Kasumi-1 (cell line): ENCODE measurements at regions not wholly inside any gene's neighbourhood (a gene's known extent, or its start where the extent isn't known, plus 50 kb on each side); places are given as distances from the start of the nearest gene placed in this dataset.
"Not testable (repeated sequence)": the region's sequence is repeated elsewhere in the genome, so short reads cannot be mapped to it uniquely, and the experiment has no call there.

Experiments used
- DNase-seq, 2 experiments: peaks; one replicate each; lab custom pipeline; 2025; lab: John Stamatoyannopoulos, UW

DNA sequence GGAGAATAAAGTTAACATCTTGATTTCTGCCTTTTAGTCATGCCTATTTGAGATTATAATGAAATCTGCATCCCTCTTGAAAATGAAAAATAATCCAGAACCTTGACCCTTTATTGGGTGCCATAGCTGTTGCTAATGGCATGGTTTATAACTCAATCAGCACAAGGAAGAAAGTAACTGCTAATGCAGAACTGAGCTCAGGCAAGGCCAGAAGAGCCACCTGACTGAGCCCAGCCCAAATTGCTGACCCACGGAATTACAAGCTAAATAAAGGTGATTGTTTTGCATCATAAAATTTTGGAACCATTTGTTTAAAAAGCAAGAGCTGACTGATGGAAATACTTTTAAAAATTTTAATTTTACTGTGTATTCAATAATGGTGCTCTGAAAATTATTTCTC is 76.4 kb upstream of the TBL1X start:
- no peak for DNase-seq

DNA sequence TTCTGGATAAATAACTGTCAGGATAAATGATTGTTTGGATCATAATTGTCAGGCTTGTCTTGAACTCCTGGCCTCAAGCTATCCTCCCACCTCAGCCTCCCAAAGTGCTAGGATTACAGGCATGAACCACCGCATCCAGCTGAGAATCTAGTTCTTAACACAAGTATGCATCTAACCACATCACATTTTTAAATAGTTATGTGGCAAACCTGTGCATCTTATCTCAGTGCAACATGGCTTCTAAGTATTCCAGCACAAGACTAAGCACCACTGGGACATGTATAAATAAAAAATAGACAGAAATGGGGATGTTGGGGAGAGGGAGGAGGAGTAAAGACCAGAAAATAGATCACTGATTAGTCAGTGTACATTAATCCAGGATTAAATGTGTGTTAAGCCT is 74.7 kb upstream of the TBL1X start:
- no peak for DNase-seq

DNA sequence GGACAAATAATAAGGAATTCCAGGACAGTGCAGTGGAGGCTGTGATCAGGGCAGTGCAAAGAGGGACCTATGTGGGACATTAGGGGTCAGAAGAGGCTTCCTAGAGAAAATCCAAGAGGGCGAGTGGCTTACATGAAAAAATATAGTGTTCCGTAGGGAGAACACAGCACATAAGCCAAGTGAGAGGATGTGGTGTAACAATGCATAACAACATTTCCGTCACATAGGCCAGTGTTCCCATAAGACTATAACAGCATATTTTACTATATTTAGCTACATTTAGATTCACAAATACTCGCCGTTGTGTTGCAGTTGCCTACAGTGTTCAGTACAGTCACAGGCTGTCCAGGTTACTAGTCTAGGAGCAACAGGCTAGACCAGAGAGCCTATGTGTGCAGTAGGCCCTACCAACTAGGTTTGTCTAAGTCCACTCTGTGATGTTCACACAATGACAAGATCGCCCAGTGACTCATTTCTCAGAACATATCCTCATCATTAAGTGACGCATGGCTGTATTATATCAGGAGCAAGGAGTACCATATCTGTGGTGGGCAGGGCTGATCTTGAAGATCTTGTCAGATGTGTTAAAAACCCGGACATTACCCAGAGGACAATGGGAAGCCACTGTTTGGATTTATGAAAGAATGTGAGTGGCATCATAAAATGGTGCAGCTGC is 74.0 kb upstream of the TBL1X start:
- DNase-seq = no peak

DNA sequence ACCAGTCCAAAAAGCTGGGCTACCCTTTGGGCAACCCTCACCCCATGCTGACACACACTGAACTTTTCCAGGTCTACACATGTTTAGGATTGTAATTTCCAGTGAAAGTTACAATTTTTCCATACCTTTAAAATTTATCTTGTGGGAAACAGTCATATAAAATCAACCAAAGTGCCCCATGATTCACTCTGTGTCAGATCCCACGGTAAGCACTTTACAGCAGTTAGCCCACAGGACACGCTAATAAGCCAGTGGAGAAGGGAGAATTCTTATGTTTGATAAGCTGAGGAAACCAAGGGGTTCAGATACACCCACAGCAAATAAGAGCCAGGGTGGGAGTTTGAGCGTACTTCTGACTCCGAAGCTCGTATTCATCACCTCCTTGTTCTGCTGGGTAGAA is 72.4 kb upstream of the TBL1X start:
- no peak for DNase-seq

DNA sequence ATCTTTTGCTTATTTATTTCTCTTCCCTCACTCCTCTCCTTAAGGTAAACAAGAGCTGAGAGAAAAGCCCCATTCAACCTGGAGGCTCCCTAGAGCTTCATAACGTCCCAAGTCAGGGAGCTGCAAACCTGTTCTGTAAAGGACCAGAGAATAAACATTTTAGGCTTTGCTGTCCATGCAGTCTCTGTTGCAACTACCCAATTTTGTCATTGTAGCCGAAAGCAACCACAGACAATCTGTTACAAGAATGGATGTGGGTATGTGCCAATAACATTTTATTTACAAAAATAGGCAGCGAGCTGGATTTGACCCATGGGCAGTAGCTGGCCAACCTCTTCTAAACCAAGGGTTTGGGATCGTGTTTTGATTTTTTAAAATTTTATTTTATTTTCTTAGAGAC is 71.3 kb upstream of the TBL1X start:
- no peak for DNase-seq

DNA sequence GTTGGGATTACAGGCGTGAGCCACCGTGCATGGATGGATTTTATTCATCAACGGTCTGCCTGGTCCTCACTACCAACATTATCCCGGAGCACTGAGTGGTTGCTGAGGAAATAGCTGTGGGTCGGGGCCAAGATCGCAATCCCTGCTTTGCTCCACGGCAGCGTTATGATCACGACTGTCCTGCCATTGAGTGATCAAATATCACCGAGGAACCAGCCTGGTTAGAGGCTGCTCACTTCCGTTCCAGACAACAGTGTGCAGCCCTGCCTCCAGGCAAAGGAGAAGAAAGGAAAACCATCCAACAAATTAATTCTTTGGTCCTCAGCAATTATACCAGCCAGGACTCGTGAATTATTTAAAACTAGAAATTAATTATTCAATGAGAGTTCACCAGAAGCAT is 70.6 kb upstream of the TBL1X start:
- no peak for DNase-seq

DNA sequence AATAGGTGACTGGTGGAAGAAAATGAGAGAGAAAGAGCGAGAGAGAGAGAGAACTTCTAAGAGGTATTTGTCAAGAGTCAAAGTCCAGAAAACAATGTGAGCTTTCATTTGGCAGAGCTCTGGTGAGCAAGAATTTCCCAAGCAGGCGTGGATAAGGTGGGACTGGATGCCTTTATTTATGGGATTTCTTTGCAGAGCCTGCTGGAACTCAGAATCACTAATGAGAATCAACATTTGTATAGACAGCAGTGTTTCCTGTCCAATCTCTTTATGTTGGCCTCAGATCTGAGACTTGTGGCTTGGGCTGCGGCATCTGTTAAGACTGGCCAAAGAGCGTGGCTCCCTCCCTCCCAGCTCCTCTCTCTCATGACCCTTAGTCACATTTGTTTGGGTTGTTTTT is 67.9 kb upstream of the TBL1X start:
- DNase-seq = no peak

DNA sequence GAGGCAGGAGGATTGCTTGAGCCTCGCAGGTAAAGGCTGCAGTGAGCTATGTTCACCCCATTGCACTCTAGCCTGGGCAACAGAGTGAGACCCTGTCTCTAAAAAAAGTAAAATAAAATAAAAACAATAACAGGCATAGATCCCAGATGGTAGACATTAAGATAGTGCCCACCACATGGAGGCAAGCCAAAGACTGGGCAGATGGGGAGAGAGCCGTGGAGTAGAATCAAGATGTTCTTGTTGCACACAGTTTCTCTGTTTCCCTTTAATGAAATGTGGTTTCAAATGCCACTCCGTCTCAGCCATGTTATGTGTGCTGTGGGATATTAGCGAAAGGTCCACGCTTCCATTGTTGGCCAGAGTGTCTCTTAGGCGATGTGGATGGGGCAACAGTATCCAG is 63.8 kb upstream of the TBL1X start:
- DNase-seq = no peak

DNA sequence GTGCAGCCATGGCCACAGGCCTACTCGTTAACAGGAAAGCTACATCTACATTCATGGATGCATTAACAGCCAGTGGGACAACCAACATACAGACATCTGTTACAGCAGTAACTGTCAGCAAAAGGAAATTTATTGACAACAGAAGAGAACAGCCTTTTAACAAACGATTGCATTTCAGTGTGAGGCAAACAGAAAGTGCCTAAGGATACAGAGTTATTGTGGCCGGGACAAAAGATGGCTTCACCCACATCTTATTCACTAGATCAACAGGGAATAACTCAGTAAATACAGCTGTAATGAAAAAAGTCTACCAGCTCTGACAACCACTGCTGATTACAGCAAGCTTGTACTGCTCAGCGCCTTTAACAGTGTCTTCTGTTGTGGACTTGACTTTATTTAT is 61.5 kb upstream of the TBL1X start:
- no peak for DNase-seq

DNA sequence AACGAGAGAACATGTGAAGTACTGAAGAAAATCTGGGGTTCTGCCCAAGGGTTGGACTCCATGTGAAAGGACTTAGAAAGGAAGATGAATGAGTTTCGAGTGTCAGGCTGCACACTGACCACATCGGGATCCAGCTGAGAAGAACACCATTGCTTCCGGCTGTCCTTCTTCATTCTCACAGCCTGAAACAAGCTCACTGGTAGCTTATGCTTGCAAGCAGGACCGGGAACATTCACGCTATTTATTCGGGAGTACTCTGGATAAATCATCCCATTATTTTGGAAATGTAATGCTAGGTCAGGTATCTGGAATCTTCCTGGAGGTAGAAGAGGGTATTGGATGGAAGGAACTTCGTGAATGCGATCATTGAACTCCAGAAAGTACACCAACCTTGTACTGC is 59.2 kb upstream of the TBL1X start:
- not testable (repeated sequence) for DNase-seq

DNA sequence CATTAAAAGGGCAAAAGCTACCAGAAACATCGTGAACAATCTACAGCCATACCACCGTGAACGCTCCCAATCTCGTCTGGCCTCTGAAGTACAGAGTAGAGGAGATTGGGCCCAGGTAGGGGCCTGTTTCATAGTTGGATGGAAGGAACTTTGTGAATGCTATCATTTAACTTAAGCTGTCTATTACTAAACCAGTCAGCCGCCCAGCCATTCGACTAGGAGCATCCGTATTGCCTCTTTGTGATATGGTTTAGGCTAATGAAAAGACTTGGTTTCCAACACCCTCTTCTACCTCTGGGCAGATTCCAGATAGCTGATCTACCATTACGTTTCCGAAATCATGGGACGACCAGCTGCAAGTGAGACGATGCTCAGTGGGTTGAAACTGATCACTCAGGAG is 54.0 kb upstream of the TBL1X start:
- not testable (repeated sequence) for DNase-seq

DNA sequence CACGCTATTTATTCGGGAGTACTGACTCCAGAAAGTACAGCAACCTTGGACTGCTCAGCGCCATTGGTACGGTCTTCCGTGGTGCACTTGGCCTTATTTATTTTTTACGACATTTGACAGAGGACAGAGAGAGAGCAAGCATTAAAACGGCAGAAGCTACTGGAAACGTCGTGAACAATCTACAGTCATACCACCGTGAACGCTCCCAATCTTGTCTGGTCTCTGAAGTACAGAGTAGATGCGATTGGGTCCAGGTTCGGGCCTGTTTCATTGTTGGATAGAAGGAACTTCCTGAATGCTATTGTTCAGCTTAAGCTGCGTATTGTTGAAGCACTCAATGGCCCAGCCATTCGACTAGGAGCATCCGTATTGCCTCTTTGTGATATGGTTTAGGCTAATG is 53.2 kb upstream of the TBL1X start:
- DNase-seq = not testable (repeated sequence)

DNA sequence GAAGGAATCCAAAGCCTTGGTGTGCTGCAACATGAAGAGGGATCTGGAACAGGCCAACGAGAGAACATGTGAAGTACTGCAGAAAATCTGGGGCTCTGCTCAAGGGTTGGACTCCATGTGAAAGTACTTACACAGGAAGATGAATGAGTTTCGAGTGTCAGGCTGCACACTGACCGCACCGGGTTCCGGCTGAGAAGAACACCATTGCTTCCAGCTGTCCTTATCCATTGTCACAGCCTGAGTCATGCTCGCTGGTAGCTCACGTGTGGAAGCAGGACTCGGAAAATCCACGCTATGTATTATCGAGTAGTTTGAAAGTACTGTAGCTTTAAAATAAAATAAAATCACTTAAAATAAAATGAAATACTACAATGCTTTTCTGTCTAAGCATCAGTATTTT is 50.4 kb upstream of the TBL1X start:
- DNase-seq = no peak
